HG02588 (cell line): ENCODE measurements at regions not wholly inside any gene's neighbourhood (a gene's known extent, or its start where the extent isn't known, plus 50 kb on each side); places are given as distances from the start of the nearest gene placed in this dataset.
"Not testable (repeated sequence)": the region's sequence is repeated elsewhere in the genome, so short reads cannot be mapped to it uniquely, and the experiment has no call there.

Source experiments
- ATAC-seq: cut with Tn5 transposase; IDR thresholded peaks from one replicate; pipeline ENCODE4 v1.9.1; 2021; ENCODE audit warnings: mild to moderate bottlenecking, moderate library complexity; ENCODE audit not compliant: unreplicated experiment

- no peak for ATAC-seq
Measured at GRCh38 chr3:6602329-6602728, 258.6 kb upstream of the GRM7 start.

GRCh38 chr3:6605227-6605626, 255.7 kb upstream of the GRM7 start:
- no peak for ATAC-seq

DNA sequence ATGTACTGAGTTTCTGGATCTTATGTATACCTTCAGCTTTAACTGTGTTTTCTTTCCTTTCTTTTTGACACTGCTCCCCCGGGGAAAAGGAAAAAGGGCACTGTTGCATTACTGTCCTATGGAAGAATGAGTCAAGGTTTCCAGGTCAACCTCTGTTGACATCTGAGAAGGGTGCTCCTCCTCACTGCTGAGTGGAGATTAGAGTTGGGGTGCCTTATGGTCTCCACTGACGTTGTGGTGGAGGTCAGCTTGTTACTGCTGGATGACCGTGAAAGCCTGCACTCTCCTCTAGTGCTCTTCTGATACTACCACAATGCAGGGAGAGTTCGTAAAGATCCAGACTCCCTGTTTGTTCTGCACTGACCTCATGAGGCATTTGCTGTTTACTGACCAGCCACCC, 252.1 kb upstream of the GRM7 start:
- ATAC-seq = no peak

- no peak for ATAC-seq
Measured at GRCh38 chr3:6612034-6612616, 248.8 kb upstream of the GRM7 start.

DNA sequence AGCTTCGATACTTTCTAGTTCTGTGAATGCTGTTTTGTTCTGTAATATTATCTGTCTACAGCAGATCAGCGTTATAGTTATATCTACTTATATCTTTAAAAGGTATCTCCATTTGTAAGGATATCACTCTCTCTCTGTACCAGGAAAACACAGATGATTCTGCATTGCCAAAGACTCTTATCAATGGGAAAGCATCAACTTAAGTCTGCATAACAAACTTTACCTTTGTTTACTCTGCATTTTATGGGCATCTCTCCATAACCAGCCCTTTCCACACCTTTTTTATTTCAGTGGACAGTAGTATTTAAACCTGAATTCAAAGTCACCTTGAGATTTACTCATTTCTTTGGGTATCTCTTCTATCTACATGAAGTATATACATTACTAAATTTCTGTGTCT, 238.7 kb upstream of the GRM7 start:
- no peak for ATAC-seq

DNA sequence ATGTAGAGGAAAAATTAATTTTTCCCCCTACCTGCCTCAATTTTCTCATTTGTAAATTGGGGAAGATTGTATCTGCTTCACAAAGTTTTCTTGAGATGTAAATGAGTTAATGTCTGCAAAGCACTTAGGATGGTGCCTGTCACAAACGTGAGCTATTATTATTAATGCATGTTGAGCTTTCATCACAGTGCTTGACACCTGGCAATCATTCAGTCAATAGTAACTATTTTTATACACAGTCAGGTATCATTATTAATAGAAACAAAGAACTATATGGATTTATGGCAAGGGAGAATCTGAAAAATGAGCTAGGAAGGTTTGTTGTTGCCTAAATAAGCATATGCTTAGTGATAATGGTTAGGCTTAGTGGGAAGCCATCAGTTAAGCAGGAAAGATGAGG, 238.2 kb upstream of the GRM7 start:
- no peak for ATAC-seq

- no peak for ATAC-seq
Measured at GRCh38 chr3:6631376-6631775, 229.5 kb upstream of the GRM7 start.

GRCh38 chr3:6640907-6641306, 220.0 kb upstream of the GRM7 start:
- no peak for ATAC-seq

DNA sequence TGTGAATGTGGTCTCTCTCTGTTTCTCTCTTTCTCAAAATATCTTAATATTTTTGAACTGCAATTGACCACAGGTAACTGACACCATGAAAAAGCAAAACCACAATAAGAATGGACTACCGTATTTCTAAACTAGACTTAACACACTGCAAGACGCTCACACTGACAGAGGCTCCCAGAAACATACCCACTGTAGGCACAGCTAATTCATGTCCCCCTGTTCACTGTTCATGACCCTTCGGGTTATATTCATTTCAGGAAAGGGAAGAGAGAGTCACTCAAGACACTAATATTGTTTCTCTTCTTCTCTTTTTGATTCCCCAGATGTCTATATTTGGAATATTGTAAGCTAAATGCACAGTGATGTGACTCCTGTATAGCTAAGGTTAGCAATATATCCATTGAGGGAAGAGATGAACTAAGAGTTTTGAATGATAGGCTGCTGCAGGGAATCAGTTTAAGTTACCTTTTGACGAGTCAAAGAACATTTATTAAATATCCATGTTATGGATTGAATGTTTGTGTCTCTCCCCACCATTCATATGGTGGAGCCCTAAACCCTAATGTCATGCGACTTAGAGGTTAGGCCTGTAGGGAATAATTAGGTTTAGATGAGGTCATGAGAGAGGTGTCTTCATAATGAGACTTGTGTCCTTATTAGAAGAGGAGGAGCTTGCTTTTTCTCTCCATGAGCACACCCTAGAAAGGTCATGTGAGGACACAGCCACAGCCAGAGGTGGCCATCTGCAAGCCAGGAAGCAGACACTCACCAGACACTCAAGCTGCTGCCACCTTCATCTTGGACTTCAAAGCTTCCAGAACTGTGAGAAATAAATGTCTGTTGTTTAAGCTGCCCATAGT, 216.6 kb upstream of the GRM7 start:
- ATAC-seq = peak; percentile 43

GRCh38 chr3:6654670-6655069, 206.2 kb upstream of the GRM7 start:
- no peak for ATAC-seq

DNA sequence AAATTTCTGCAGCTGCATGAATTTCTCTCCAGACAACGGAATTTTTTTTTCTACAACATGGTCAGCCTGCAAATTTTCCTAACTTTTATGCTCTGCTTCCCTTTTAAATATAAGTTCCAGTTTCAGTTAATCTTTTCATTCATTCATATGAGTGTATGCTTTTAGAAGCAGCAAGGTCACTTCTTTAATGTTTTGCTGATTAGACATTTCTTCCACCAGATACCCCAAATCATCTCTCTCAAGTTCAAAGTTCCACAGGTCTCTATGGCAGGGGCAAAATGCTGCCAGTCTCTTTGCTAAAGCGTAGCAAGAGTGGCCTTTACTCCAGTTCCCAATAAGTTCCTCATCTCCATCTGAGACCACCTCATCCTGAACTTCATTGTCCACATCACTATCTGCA, 205.6 kb upstream of the GRM7 start:
- no peak for ATAC-seq

DNA sequence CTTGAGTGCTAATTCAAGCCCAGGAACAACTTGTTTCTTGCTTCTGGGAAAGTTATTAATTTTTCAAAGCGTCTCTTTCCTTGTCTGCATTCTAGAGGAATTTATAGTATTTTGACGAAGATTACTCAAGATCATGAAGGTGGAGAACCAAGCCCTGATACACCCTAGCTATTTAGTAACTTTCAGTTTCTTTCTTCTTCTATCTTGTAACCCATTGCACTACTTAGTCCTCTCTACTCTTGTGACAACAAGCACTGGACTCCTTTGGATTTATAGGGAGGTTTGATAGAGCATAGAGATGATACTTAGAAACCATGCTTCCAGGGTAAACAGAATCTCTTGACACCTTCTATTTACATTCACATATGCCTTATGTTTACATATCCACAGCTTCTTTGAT, 203.3 kb upstream of the GRM7 start:
- ATAC-seq = no peak

DNA sequence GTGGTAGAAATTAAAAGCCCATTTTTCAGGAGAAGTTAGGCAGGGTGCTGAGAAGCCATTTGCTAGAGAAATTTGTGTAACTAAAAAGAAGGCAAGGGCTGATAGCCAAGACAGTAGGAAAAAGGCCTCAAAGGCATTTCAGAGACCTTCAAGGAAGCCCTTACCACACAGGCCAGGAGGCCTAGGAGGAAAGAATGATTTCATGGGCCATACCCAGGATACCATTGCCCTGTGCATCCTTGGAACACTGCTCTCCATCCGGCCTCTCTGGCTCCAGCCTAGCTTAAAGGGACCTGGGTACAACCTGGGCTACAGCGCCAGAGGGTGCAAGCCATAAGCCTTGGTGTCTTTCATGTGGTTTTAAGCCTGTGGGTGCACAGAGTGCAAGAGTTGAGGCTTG, 193.6 kb upstream of the GRM7 start:
- ATAC-seq = no peak

DNA sequence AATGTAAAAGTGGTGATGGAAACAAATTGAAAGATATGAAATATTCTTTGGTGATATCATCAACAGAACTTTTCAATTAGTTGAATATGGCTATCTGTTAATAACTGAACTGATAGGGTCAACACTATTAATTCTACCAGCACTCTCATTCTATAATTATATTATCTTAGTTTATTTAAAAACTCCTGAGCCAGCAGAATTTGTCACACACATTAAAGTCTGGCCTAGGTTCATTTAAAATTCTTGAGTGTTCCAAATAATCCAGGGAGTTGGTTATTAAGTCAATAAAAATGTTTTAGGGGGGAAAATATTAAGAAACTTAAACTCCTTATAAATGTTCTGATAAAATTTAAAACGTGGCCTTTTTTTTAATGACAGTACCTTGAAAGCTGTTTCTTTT, 189.6 kb upstream of the GRM7 start:
- ATAC-seq = no peak

DNA sequence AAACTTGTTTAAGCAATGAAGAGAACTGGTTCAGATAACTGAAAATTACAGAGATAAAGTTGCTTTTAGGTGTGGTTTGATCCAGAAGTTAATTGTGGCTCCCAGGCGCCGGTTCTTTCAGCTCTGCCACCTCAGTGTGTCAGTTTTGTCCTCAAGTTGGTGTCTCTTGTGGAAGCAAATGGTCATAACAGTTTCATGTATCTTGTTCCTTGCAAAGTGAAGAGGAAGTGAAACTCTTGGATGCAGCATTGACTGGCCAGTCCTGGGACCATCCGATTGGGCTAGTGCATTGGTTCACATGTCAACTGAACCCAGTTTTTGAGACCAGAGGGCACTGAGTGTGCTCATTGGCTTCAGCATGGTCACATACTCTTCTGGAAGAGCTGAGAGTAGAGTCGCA, 181.4 kb upstream of the GRM7 start:
- peak; percentile 35 for ATAC-seq

DNA sequence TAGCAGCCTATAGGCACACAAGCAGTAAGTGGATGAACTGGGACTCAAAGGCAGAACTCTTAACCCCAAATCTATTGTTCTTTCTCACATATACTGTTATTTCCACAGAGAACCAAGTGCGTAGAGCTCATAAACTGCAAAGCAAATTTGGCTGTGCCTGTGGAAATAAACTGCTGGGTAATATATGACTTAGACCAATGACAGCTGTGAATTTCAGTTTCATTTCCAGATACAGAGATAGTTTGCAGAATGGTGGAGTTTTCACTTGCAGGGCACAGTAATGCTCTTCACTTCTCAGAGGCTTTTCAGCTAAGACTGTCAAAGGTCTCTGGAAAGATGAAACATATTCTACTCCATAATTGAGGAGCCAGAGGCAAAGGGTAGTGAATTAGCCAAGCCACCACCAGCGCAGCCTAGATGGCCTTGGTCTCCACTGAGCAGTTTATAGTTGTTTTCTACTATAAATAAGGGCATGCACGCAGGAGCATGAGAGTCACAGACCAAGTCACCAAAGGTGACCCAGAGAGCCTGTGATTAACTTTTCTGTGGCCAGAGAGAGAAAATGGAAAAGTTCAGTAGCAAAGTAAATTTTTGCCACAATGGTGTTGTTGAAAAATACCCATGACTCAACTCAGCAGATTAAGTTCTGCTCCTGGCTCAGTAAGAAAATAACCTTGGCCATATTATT, 180.7 kb upstream of the GRM7 start:
- peak; percentile 94 for ATAC-seq

GRCh38 chr3:6697285-6697684, 163.6 kb upstream of the GRM7 start:
- no peak for ATAC-seq

GRCh38 chr3:6697722-6698121, 163.2 kb upstream of the GRM7 start:
- ATAC-seq = peak; percentile 76

DNA sequence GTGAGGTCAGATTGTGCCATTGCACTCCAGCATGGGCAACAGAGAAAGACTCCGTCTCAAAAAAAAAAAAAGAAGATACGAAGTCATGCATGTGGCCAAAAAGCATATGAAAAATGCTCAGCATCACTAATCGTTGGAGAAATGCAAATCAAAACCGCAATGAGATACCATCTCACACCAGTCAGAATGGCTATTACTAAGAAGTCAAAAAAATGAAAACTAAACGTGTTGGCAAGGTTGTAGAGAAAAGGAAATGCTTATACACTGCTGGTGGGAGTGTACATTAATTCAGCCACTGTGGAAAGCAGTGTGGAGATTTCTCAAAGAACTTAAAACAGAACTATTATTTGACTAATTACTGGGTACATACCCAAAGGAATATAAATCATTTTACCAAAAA, 156.1 kb upstream of the GRM7 start:
- ATAC-seq = not testable (repeated sequence)

DNA sequence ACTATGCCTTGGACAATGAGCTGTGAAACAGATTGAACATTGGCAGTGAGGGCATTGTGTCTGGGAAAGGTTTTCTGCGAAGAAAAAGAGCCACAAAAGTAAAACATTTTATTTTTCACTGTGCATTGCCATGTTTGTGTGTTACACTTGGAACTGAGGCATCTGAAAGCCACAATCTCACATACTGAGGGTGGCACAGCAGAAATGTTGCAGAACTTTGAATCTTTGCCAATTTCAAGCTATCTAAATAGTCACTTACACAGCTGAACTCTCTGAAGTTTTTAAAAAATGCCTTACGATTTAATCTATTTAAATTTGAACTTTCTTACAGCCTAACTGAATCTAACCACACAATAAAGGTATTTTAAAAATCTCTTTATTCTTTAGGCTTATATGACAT, 154.1 kb upstream of the GRM7 start:
- no peak for ATAC-seq

- no peak for ATAC-seq
Measured at GRCh38 chr3:6709178-6709577, 151.7 kb upstream of the GRM7 start.

GRCh38 chr3:6714962-6715361, 146.0 kb upstream of the GRM7 start:
- no peak for ATAC-seq
